HepG2 (cell line): ENCODE measurements at regions not wholly inside any gene's neighbourhood (a gene's known extent, or its start where the extent isn't known, plus 50 kb on each side); places are given as distances from the start of the nearest gene placed in this dataset.

Source experiments
- ATAC-seq: fragments of 200-7000 bp; cut with Tn5 transposase; 3 replicates; pipeline ENCODE4 v1.9.1; 2020; ENCODE audit warnings: mild to moderate bottlenecking, moderate library complexity
- BruUV-seq: library from RNA; stranded (reverse); fragments of 400-500 nt; replicated peaks from 2 replicates; lab custom pipeline; 2021; lab: Mats Ljungman, UMichigan
- CTCF ChIA-PET: fragments of 300-600 bp; formaldehyde crosslinking; extraction: SDS; loops from one replicate; lab custom pipeline; 2021; ENCODE audit warnings: low total read pairs, inconsistent platforms, low intra/inter-chr PET ratio; lab: Yijun Ruan, JAX
- POLR2A ChIA-PET: fragments of 350-600 bp; sonication (Branson Sonifier 250); formaldehyde crosslinking; loops from one replicate; lab custom pipeline; 2020; ENCODE audit warnings: antibody characterized with exemption, inconsistent platforms; lab: Yijun Ruan, JAX
- DNase-seq: peaks from one replicate; pipeline ENCODE4 v3.0.0-alpha.2; 2015; ENCODE audit warnings: low spot score
- FAIRE-seq: peaks from 3 replicates; lab custom pipeline; 2011; peaks lifted over from hg19 to GRCh38; lab: Jason Lieb, UNC
- H2AFZ ChIP-seq: one replicate; pipeline ENCODE4 v1.6.1; 2011; ENCODE audit warnings: low read length, inconsistent platforms
- H3K27ac ChIP-seq: fragments of 300-600 bp; 3 replicates; pipeline ENCODE4 v1.8.0; 2011; ENCODE audit warnings: mixed run types, mild to moderate bottlenecking, mixed read lengths, low read length, inconsistent platforms; ENCODE audit not compliant: insufficient read depth; ENCODE audit errors: extremely low read length
- H3K27me3 ChIP-seq, 2 experiments: fragments of 200-600 bp in 1 of 2; 2 replicates in 1 of 2; 3 replicates in 1 of 2; pipeline versions ENCODE4 v1.6.0 to v1.8.0; 2011; ENCODE audit warnings: low read length in 2 of 2, mild to moderate bottlenecking in 2 of 2, moderate library complexity in 2 of 2, inconsistent platforms in 1 of 2; ENCODE audit not compliant: insufficient read depth in 2 of 2, control insufficient read depth in 1 of 2
- H3K36me3 ChIP-seq, 2 experiments: fragments of 200-600 bp in 1 of 2; replicated peaks in 1 of 2; 2 replicates in 1 of 2; 3 replicates in 1 of 2; pipeline versions ENCODE4 v1.5.1 to v1.8.0; 2011; ENCODE audit warnings: low read length in 2 of 2, inconsistent platforms in 1 of 2; ENCODE audit not compliant: insufficient read depth in 2 of 2, control insufficient read depth in 1 of 2
- H3K4me1 ChIP-seq: 2 replicates; pipeline ENCODE4 v1.5.1; 2012; ENCODE audit warnings: low read length, inconsistent platforms; ENCODE audit not compliant: insufficient read depth
- H3K4me2 ChIP-seq: 2 replicates; pipeline ENCODE4 v1.6.0; 2011; ENCODE audit warnings: low read depth, low read length, inconsistent platforms
- H3K4me3 ChIP-seq, 3 experiments: fragments of 200-600 bp in 1 of 3; sonication (generic), shearing (Covaris generic) in 1 of 3; replicated peaks in 1 of 3; 2 replicates each; pipeline ENCODE4 v1.5.1; 2011 to 2016; ENCODE audit warnings: low read length in 3 of 3, inconsistent platforms in 2 of 3, low read depth in 2 of 3, mild to moderate bottlenecking in 2 of 3, control low read depth in 1 of 3, mixed read lengths in 1 of 3; ENCODE audit not compliant: insufficient read depth in 1 of 3
- H3K79me2 ChIP-seq: one replicate; pipeline ENCODE4 v1.6.1; 2011; ENCODE audit warnings: low read length, inconsistent platforms; ENCODE audit not compliant: insufficient read depth
- H3K9ac ChIP-seq: 2 replicates; pipeline ENCODE4 v1.6.0; 2011; ENCODE audit warnings: mild to moderate bottlenecking, low read depth, low read length, inconsistent platforms; ENCODE audit not compliant: insufficient read depth
- H3K9me3 ChIP-seq: 2 replicates; pipeline ENCODE4 v1.5.1; 2012; ENCODE audit warnings: mild to moderate bottlenecking, low read length
- H4K20me1 ChIP-seq: 2 replicates; pipeline ENCODE4 v1.6.0; 2011; ENCODE audit warnings: inconsistent platforms, mild to moderate bottlenecking, low read length, moderate library complexity; ENCODE audit not compliant: insufficient read depth
- FOSL1 ChIP-seq: sonication (generic); formaldehyde crosslinking; IDR thresholded peaks from 2 replicates; pipeline ENCODE4 v1.9.0; 2021; ENCODE audit warnings: missing genetic modification reagents, borderline replicate concordance
- FOXM1 ChIP-seq: sonication (generic); formaldehyde crosslinking; IDR thresholded peaks from 2 replicates; pipeline ENCODE4 v1.5.0; 2020; ENCODE audit warnings: missing genetic modification reagents
- GABPB1 ChIP-seq: IDR thresholded peaks from 2 replicates; pipeline ENCODE4 v1.6.1; 2016; ENCODE audit warnings: mild to moderate bottlenecking, missing genetic modification reagents, moderate library complexity, missing compliant biosample characterization
- MED8 ChIP-seq: sonication (generic); formaldehyde crosslinking; IDR thresholded peaks from 2 replicates; pipeline ENCODE4 v1.8.1; 2023; ENCODE audit warnings: mild to moderate bottlenecking, missing genetic modification reagents; ENCODE audit not compliant: insufficient replicate concordance
- MTF2 ChIP-seq: sonication (generic); formaldehyde crosslinking; IDR thresholded peaks from 2 replicates; pipeline ENCODE4 v1.5.0; 2020; ENCODE audit warnings: missing genetic modification reagents, borderline replicate concordance
- NR1H2 ChIP-seq: sonication (generic); formaldehyde crosslinking; IDR thresholded peaks from 2 replicates; pipeline ENCODE4 v1.8.1; 2022; ENCODE audit warnings: low read depth, missing genetic modification reagents, borderline replicate concordance
- PCBP2 ChIP-seq: fragments of 200-400 bp; formaldehyde crosslinking; optimal IDR thresholded peaks from 2 replicates; pipeline ENCODE3; 2018; ENCODE audit warnings: low read length, low read depth; ENCODE audit not compliant: poor library complexity, severe bottlenecking
- SMARCE1 ChIP-seq: fragments of 450-650 bp; IDR thresholded peaks from 2 replicates; pipeline ENCODE4 v1.6.1; 2017; ENCODE audit warnings: borderline replicate concordance
- SRF ChIP-seq: IDR thresholded peaks from 2 replicates; pipeline ENCODE4 v1.6.1; 2011; ENCODE audit warnings: mild to moderate bottlenecking, low read depth, low read length, moderate library complexity
- SRSF4 ChIP-seq: fragments of 200-400 bp; formaldehyde crosslinking; IDR thresholded peaks from one replicate; pipeline ENCODE4 v1.6.1; 2018; ENCODE audit warnings: mild to moderate bottlenecking, low read depth, low read length, moderate library complexity; ENCODE audit not compliant: poor library complexity, severe bottlenecking
- TAF1 ChIP-seq: sonication (generic); formaldehyde crosslinking; IDR thresholded peaks from 2 replicates; pipeline ENCODE4 v1.4.0; 2020; ENCODE audit warnings: missing genetic modification reagents
- TEAD2 ChIP-seq: sonication (generic); formaldehyde crosslinking; IDR thresholded peaks from 2 replicates; pipeline ENCODE4 v1.9.0; 2021; ENCODE audit warnings: missing genetic modification reagents
- TOPORS ChIP-seq: sonication (generic); formaldehyde crosslinking; IDR thresholded peaks from 2 replicates; pipeline ENCODE4 v1.8.0; 2023; ENCODE audit warnings: mild to moderate bottlenecking, missing genetic modification reagents
- ZNF253 ChIP-seq: sonication (generic); formaldehyde crosslinking; IDR thresholded peaks from 2 replicates; pipeline ENCODE4 v1.8.0; 2022; ENCODE audit warnings: mild to moderate bottlenecking, missing genetic modification reagents, borderline replicate concordance
- ZNF572 ChIP-seq: sonication (generic); formaldehyde crosslinking; IDR thresholded peaks from 2 replicates; pipeline ENCODE4 v1.5.1; 2020; ENCODE audit warnings: mild to moderate bottlenecking, missing genetic modification reagents
- ZNF619 ChIP-seq: sonication (generic); formaldehyde crosslinking; IDR thresholded peaks from 2 replicates; pipeline ENCODE4 v1.4.0; 2020; ENCODE audit warnings: mild to moderate bottlenecking, missing genetic modification reagents
- ZSCAN31 ChIP-seq: sonication (generic); formaldehyde crosslinking; IDR thresholded peaks from 2 replicates; pipeline ENCODE4 v1.5.0; 2020; ENCODE audit warnings: low read depth, mild to moderate bottlenecking, missing genetic modification reagents
- whole genome bisulfite sequencing: methylation state at CpG from one replicate; pipeline ENCODE4 v1.1.6; 2017; ENCODE audit warnings: low lambda C conversion rate; 5-methylcytosine and 5-hydroxymethylcytosine counted together
- in situ Hi-C: cut with HindIII; loops from 2 replicates; pipeline ENCODE4 v1.10.0; 2017; ENCODE audit warnings: low pct_unique_long_range_greater_than_20kb; ENCODE audit not compliant: extremely low pct_ligation_motif_present
- intact Hi-C: fragments of 100-400 bp; cut with micrococcal nuclease; formaldehyde crosslinking; loops from one replicate; pipeline ENCODE4 v1.10.0; 2022; ENCODE audit not compliant: unreplicated experiment
- TF ChIP-seq, protein P1 (sequence below): sonication (generic); formaldehyde crosslinking; IDR thresholded peaks from 2 replicates; pipeline ENCODE4 v1.4.0; 2020; ENCODE audit warnings: missing genetic modification reagents, borderline replicate concordance
- TF ChIP-seq, protein P2 (sequence below): sonication (generic); formaldehyde crosslinking; IDR thresholded peaks from 2 replicates; pipeline ENCODE4 v1.4.0; 2020; ENCODE audit warnings: mild to moderate bottlenecking, missing genetic modification reagents

DNA sequence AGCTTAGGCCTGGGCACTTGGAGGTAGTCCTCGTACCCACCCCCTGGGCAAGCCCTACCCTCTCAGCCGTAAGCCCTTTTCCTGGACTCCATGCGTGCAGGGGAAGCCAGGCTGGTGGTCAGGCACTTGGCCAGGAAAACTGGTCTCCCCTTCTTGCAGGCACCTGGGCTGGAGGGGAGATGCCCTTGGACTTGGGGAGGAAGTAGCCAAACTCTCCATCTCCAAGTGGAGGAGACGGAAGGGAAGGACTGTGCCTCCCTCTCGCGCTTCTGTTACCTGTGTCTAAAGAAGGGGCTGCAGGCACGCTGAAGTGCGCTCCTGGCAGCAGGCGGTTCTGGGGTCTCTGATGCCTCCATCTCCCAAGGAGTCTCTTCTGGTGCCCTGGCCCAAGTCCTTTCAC, 283.9 kb downstream of the PBX3 start:
- Histone ChIP-seq H3K9ac (no peak overlapping the region), H3K4me3 (no peak overlapping the region), H3K27me3 (peaks cover 0 to 9% of the 10 kb centered on the region in 2 experiments; a peak in 2 of 5 replicates), H3K9me3 (no peaks in the 10 kb centered on the region), H3K27ac (no peak overlapping the region), H3K4me1 (no peaks in the 10 kb centered on the region), H3K79me2 (no peaks in the 10 kb centered on the region), H3K36me3 (no peaks in the 10 kb centered on the region), H3K4me2 (no peak overlapping the region), H2AFZ (no peak overlapping the region), H4K20me1 (no peaks in the 10 kb centered on the region)
- intact Hi-C loops (no loop called here), in situ Hi-C loops (no loop called here)
- no peak for ATAC-seq
- POLR2A ChIA-PET = no interaction called here
- TF ChIP-seq FOXM1 (CRISPR knock-in tag) (no peak), NR1H2 (no peak), MTF2 (CRISPR knock-in tag) (no peak), FOSL1 (CRISPR knock-in tag) (no peak), MED8 (CRISPR knock-in tag) (no peak), TOPORS (CRISPR knock-in tag) (no peak), PCBP2 (no peak), TEAD2 (CRISPR knock-in tag) (no peak), GABPB1 (no peak), ZNF619 (CRISPR knock-in tag) (no peak), SRF (no peak), ZNF572 (CRISPR knock-in tag) (no peak), SMARCE1 (no peak), TAF1 (CRISPR knock-in tag) (no peak), SRSF4 (no peak), ZSCAN31 (no peak), ZNF253 (CRISPR knock-in tag) (no peak)
- TF ChIP-seq, protein P1, sequence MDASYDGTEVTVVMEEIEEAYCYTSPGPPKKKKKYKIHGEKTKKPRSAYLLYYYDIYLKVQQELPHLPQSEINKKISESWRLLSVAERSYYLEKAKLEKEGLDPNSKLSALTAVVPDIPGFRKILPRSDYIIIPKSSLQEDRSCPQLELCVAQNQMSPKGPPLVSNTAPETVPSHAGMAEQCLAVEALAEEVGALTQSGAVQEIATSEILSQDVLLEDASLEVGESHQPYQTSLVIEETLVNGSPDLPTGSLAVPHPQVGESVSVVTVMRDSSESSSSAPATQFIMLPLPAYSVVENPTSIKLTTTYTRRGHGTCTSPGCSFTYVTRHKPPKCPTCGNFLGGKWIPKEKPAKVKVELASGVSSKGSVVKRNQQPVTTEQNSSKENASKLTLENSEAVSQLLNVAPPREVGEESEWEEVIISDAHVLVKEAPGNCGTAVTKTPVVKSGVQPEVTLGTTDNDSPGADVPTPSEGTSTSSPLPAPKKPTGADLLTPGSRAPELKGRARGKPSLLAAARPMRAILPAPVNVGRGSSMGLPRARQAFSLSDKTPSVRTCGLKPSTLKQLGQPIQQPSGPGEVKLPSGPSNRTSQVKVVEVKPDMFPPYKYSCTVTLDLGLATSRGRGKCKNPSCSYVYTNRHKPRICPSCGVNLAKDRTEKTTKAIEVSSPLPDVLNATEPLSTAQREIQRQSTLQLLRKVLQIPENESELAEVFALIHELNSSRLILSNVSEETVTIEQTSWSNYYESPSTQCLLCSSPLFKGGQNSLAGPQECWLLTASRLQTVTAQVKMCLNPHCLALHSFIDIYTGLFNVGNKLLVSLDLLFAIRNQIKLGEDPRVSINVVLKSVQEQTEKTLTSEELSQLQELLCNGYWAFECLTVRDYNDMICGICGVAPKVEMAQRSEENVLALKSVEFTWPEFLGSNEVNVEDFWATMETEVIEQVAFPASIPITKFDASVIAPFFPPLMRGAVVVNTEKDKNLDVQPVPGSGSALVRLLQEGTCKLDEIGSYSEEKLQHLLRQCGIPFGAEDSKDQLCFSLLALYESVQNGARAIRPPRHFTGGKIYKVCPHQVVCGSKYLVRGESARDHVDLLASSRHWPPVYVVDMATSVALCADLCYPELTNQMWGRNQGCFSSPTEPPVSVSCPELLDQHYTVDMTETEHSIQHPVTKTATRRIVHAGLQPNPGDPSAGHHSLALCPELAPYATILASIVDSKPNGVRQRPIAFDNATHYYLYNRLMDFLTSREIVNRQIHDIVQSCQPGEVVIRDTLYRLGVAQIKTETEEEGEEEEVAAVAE (CRISPR knock-in tag) = no peak
- TF ChIP-seq, protein P2, sequence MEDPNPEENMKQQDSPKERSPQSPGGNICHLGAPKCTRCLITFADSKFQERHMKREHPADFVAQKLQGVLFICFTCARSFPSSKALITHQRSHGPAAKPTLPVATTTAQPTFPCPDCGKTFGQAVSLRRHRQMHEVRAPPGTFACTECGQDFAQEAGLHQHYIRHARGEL (CRISPR knock-in tag) = no peak
- no CpG with 5 or more reads among the region's 9 CpGs for WGBS
- DNase-seq = no peak
- no TSS peak for BruUV-seq
- FAIRE-seq = no peak
- CTCF ChIA-PET = no interaction called here
